NT2/D1 (cell line): ENCODE measurements at regions not wholly inside any gene's neighbourhood (a gene's known extent, or its start where the extent isn't known, plus 50 kb on each side); places are given as distances from the start of the nearest gene placed in this dataset.

ENCODE experiments used
- DNase-seq: peaks from one replicate; pipeline ENCODE4 v3.0.0-alpha.2; 2011; ENCODE audit warnings: low read depth, low spot score
- H3K27me3 ChIP-seq: 2 replicates; pipeline ENCODE4 v1.6.0; 2011; ENCODE audit warnings: mild to moderate bottlenecking; ENCODE audit not compliant: insufficient read length, insufficient read depth
- H3K36me3 ChIP-seq: 2 replicates; pipeline ENCODE4 v1.6.1; 2011; ENCODE audit warnings: mild to moderate bottlenecking, low read length, mixed read lengths; ENCODE audit not compliant: insufficient read depth, insufficient read length
- H3K4me1 ChIP-seq: 2 replicates; pipeline ENCODE4 v1.5.1; 2011; ENCODE audit not compliant: insufficient read depth, insufficient read length
- H3K4me3 ChIP-seq: 2 replicates; pipeline ENCODE4 v1.5.1; 2011; ENCODE audit warnings: low read depth; ENCODE audit not compliant: insufficient read length
- H3K9ac ChIP-seq: 2 replicates; pipeline ENCODE4 v1.6.0; 2011; ENCODE audit warnings: low read depth; ENCODE audit not compliant: insufficient read length
- H3K9me3 ChIP-seq: 2 replicates; pipeline ENCODE4 v1.5.1; 2011; ENCODE audit warnings: mild to moderate bottlenecking, low read length; ENCODE audit not compliant: insufficient read depth
- SUZ12 ChIP-seq: IDR thresholded peaks from 2 replicates; pipeline ENCODE4 v1.6.1; 2011; ENCODE audit not compliant: insufficient read length, insufficient read depth; ENCODE audit errors: extremely low read depth
- YY1 ChIP-seq: IDR thresholded peaks from 2 replicates; pipeline ENCODE4 v1.6.1; 2011; ENCODE audit not compliant: insufficient read length, insufficient read depth
- ZNF274 ChIP-seq: IDR thresholded peaks from 2 replicates; pipeline ENCODE4 v1.6.1; 2011; ENCODE audit warnings: mild to moderate bottlenecking, low read depth, low read length

DNA sequence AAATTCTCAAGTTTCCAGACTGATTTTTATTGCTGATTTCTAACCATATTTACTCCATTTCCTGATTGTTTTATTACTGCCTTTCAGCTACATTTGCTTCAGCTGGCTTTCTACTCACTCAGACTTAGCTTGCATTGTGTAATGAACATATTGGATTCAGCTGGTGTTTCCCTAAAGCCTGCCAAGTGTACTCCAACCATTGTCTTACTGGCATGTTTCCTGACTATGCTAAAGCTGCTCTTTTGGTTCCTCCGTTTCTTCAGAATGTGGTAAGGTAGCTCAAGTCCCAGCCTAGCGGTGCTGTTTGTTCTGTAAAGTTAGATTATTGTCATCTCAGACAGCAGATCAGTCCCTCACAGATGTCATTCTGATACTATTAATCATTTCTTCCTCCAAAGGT lies 53.1 kb upstream of the GLRA2 start:
- Histone ChIP-seq H3K4me3 (no peak overlapping the region), H3K4me1 (no peaks in the 10 kb centered on the region), H3K27me3 (no peaks in the 10 kb centered on the region), H3K9me3 (no peaks in the 10 kb centered on the region), H3K9ac (no peak overlapping the region), H3K36me3 (no peaks in the 10 kb centered on the region)
- no peak for DNase-seq
- TF ChIP-seq SUZ12: no peak
- no peak for TF ChIP-seq YY1
- TF ChIP-seq ZNF274: no peak

DNA sequence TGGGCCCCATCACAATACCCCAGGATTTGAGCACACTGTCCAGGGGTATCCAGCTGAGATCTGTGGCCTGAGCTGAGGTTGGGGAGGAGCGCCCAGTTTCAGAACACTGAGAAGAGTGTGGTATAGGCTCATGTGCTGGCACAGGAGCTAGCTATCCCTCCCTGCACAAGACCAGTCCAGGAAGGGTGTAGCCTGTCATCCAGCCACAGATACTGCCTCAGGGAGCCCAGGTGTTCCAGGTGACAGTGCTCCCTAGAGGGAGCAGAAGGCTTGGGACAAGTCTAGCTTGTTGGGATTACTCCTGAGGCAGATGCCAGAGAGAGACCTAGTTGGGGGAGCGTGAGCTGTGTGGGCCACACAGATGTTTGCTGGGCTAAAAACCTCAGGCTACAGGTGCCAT lies 79.6 kb upstream of the GLRA2 start:
- TF ChIP-seq YY1 (no peak), SUZ12 (no peak), ZNF274 (no peak)
- Histone ChIP-seq H3K4me1 (no peaks in the 10 kb centered on the region), H3K36me3 (no peaks in the 10 kb centered on the region), H3K9me3 (no peaks in the 10 kb centered on the region), H3K9ac (no peak overlapping the region), H3K4me3 (no peak overlapping the region), H3K27me3 (no peaks in the 10 kb centered on the region)
- no peak for DNase-seq

DNA sequence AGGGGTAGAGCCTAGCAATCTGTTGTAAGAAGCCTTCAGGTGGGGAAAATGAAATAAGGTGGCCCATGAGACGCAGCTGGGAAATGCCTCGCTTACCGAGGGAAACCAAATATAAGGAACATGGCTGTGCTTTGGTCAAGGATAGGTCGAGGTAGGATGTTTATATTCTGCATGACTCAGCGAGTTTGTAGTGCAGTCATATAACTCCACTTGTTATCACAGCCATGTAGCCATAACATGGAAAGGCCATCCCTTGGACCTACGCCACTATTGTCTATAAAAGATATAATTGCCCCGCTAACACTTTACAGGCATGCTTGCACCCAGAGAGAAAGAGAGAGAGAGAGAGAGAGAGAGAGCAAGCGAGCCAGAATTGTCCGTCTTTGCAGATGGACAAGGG lies 80.9 kb upstream of the GLRA2 start:
- Histone ChIP-seq H3K4me3 (no peak overlapping the region), H3K27me3 (no peaks in the 10 kb centered on the region), H3K4me1 (no peaks in the 10 kb centered on the region), H3K9ac (no peak overlapping the region), H3K36me3 (no peaks in the 10 kb centered on the region), H3K9me3 (no peaks in the 10 kb centered on the region)
- DNase-seq: no peak
- TF ChIP-seq ZNF274: no peak
- TF ChIP-seq YY1: no peak
- TF ChIP-seq SUZ12: no peak

DNA sequence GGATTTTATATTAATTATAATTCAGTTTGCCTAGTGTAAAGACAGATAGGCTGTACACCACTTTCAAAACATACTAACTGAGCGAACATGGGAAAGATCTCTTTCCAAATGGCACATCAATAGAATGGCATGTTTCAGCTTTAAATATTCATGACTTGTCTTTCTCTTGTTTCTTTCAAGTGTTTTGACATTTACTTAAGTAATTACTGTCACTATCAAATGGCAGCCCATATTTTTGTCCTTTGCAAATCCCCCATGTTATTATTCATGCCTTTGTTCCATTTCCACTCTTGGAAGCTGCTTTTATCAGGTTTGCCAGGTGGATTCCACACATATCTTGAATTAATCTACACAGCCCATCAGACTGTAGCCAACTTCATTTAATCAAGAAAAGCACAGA lies 89.2 kb upstream of the GLRA2 start:
- TF ChIP-seq ZNF274 (no peak), YY1 (no peak), SUZ12 (no peak)
- Histone ChIP-seq H3K4me3 (no peak overlapping the region), H3K9ac (no peak overlapping the region), H3K4me1 (no peaks in the 10 kb centered on the region), H3K9me3 (no peaks in the 10 kb centered on the region), H3K36me3 (no peaks in the 10 kb centered on the region), H3K27me3 (no peaks in the 10 kb centered on the region)
- DNase-seq: no peak

DNA sequence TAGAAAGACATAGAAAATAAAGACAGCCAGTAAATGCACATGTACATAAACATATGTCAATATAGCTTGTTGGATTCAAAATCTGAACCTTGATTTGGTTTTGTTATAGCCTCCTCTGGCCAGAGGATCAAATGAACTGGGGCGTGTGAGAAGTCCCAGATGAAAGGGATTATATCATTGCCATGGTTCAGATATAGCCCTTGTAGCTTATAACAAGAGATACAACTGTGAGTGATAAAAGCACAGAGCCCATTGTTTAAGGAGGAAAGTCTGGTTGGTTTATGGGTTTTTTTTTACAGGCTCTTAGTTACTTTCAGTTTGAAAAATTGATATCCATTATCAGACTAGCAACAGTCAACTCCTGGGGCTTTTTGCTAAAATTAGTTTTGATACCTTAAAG lies 101.7 kb upstream of the GLRA2 start:
- TF ChIP-seq ZNF274 (no peak), SUZ12 (no peak), YY1 (no peak)
- no peak overlapping the region for H3K4me3 ChIP-seq
- no peaks in the 10 kb centered on the region for H3K4me1 ChIP-seq
- H3K9me3 ChIP-seq: no peaks in the 10 kb centered on the region
- no peak for DNase-seq
- no peak overlapping the region for H3K9ac ChIP-seq
- no peaks in the 10 kb centered on the region for H3K27me3 ChIP-seq
- H3K36me3 ChIP-seq: no peaks in the 10 kb centered on the region

DNA sequence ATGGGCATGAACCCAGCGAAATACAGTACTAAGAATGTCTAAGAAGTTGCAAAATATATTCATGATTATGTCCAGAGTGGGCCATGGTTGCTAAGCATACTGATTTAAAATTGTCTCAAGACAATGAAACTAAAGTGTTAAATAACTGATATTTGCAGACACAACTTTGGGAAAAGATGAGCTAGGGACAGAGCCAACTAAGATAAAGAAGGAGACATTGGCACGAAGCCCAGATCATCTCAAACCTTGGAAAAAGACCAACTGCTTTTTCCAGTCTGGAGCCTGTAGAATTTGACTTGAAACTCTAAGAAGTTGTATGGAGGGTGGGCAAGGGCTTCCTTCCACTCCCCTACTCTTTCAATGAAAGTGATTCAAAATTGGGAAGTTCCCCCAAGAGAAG lies 108.5 kb upstream of the GLRA2 start:
- no peak for TF ChIP-seq ZNF274
- TF ChIP-seq YY1: no peak
- no peak for TF ChIP-seq SUZ12
- Histone ChIP-seq H3K36me3 (no peaks in the 10 kb centered on the region), H3K4me1 (no peaks in the 10 kb centered on the region), H3K27me3 (no peaks in the 10 kb centered on the region), H3K9ac (no peak overlapping the region), H3K9me3 (no peaks in the 10 kb centered on the region), H3K4me3 (no peak overlapping the region)
- no peak for DNase-seq

DNA sequence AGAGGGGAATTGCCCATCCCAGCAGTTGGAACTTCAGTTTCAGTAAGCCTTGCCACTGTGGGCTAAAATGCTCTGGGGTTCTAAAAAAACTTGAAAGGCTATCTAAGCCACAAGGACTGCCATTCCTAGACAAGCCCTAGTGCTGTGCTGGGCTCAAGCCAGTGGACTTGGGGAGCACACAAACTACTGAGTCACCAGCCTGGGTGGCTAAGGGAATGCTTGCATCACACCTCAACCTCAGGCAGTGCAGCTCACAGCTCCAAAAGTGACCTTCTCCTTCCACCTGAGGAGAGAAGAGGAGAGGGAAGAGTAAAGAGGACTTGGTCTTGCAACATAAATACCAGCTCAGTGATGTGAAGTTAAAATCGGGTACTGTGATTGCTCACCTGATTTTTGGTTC lies 116.7 kb upstream of the GLRA2 start:
- Histone ChIP-seq H3K4me1 (no peaks in the 10 kb centered on the region), H3K9me3 (no peaks in the 10 kb centered on the region), H3K4me3 (no peak overlapping the region), H3K36me3 (no peaks in the 10 kb centered on the region), H3K9ac (no peak overlapping the region), H3K27me3 (no peaks in the 10 kb centered on the region)
- TF ChIP-seq SUZ12 (no peak), ZNF274 (no peak), YY1 (no peak)
- DNase-seq: no peak

DNA sequence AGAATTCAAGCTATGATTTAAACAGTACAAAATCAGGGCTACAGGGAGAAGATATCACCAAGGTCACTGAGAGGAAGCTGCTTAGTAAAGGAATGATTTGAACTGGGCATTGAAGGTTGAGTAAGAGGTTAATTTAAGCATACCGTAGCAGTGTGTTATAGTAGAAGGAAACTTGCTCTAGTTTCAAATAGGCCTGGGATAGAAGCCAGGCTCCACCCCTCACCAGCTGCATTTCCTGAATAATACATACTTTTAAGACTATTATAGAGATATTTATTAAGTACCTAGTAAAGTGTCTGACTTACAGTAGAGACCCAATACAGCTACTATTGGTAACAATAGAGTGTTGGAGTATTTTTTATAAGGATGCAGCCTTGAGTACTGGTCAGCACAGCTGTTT lies 118.0 kb upstream of the GLRA2 start:
- Histone ChIP-seq H3K4me3 (no peak overlapping the region), H3K27me3 (no peaks in the 10 kb centered on the region), H3K36me3 (no peaks in the 10 kb centered on the region), H3K9ac (no peak overlapping the region), H3K9me3 (no peaks in the 10 kb centered on the region), H3K4me1 (no peaks in the 10 kb centered on the region)
- DNase-seq: no peak
- TF ChIP-seq ZNF274 (no peak), SUZ12 (no peak), YY1 (no peak)
